Omental fat pad (tissue), 3 donors: ENCODE measurements at regions not wholly inside any gene's neighbourhood (a gene's known extent, or its start where the extent isn't known, plus 50 kb on each side); places are given as distances from the start of the nearest gene placed in this dataset.

Experiments used
- ATAC-seq: fragments of 150-250 bp; one replicate; pipeline ENCODE4 v1.9.1; 2016; ENCODE audit warnings: mild to moderate bottlenecking, moderate library complexity; ENCODE audit not compliant: low FRiP score
- DNase-seq: peaks from one replicate; pipeline ENCODE4 v3.0.0-alpha.2; 2019; ENCODE audit warnings: low spot score
- TF ChIP-seq, protein P1 (sequence below), 3 donors: fragments of 450-650 bp; IDR thresholded peaks; one replicate each; pipeline ENCODE4 v1.5.1; 2016 to 2017; ENCODE audit warnings: antibody characterized with exemption in 3 of 3, mild to moderate bottlenecking in 3 of 3, moderate library complexity in 2 of 3

GRCh38 chr1:95311762-95312161, 77.8 kb downstream of the RWDD3 start:
- no peak for ATAC-seq
- TF ChIP-seq, protein P1, sequence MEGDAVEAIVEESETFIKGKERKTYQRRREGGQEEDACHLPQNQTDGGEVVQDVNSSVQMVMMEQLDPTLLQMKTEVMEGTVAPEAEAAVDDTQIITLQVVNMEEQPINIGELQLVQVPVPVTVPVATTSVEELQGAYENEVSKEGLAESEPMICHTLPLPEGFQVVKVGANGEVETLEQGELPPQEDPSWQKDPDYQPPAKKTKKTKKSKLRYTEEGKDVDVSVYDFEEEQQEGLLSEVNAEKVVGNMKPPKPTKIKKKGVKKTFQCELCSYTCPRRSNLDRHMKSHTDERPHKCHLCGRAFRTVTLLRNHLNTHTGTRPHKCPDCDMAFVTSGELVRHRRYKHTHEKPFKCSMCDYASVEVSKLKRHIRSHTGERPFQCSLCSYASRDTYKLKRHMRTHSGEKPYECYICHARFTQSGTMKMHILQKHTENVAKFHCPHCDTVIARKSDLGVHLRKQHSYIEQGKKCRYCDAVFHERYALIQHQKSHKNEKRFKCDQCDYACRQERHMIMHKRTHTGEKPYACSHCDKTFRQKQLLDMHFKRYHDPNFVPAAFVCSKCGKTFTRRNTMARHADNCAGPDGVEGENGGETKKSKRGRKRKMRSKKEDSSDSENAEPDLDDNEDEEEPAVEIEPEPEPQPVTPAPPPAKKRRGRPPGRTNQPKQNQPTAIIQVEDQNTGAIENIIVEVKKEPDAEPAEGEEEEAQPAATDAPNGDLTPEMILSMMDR (IDR thresholded peaks at IDR 0.05), result no peak
- DNase-seq, result no peak

DNA sequence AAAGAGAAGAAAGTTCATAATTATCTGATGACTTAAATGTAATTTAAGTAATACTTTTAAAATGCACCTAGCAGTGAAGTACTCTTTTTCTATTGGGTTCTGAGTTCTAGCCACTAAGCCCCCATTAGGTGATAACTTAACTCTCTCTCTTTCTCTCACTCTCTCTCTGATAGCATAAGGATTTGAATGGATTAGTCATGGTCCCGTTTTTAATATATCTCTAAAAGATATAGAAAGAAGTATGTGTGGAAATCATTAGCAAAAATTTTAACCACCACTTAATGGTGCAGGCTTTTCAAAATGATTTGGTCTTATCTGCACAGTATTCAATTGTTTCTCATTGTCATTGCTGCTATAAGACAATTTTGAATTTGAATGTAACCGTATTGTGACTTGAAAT, 78.2 kb downstream of the RWDD3 start:
- DNase-seq (no peak), ATAC-seq (no peak)
- TF ChIP-seq, protein P1 (IDR thresholded peaks at IDR 0.05), result no peak

DNA sequence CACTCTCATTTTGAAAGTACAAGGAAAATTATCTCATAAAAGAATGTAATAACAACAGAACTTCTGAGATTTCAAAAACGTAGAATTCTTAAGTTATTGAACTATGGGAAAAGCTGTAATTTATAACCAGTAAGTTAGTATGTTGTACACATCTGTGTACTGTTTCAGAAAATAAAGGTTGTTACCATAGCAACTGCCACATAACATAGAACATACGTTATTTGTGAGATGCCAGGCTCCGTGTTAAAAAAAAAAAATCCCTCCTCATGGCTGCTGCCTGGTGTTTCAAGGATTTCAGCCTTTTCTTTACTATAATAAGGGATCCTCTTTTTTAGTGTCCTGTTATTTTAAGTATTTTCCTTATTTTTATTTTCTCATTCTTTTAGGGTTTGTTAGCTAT, 79.5 kb downstream of the RWDD3 start:
- TF ChIP-seq, protein P1 (IDR thresholded peaks at IDR 0.05), result no peak
- no peak for DNase-seq
- no peak for ATAC-seq

- DNase-seq, result no peak
- TF ChIP-seq, protein P1 (IDR thresholded peaks at IDR 0.05), result no peak
- no peak for ATAC-seq
Measured at GRCh38 chr1:95321531-95321930, 87.5 kb downstream of the RWDD3 start.

- ATAC-seq (no peak), DNase-seq (no peak)
- TF ChIP-seq, protein P1 (IDR thresholded peaks at IDR 0.05), result no peak
Measured at GRCh38 chr1:95323123-95323522, 89.1 kb downstream of the RWDD3 start.

DNA sequence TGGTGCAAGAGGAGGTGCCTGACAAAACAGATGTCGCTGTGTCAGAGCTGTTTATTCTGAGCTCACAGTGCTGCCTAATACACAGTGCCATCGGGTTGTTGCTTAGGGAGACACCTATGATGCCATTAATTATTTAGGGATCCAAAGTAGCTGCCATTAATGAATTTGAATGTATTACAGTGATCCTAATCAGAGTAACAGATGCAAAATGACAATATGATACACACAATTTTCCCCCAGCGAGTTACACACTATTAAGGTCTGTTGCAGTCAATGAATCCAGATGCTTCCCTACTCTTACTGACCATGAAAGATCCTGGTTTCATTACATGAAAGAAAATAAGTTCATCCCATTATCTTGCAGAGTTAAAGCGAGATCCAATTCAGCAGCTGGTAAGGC, 91.3 kb downstream of the RWDD3 start:
- DNase-seq (no peak), ATAC-seq (no peak)
- TF ChIP-seq, protein P1 (IDR thresholded peaks at IDR 0.05), result no peak

DNA sequence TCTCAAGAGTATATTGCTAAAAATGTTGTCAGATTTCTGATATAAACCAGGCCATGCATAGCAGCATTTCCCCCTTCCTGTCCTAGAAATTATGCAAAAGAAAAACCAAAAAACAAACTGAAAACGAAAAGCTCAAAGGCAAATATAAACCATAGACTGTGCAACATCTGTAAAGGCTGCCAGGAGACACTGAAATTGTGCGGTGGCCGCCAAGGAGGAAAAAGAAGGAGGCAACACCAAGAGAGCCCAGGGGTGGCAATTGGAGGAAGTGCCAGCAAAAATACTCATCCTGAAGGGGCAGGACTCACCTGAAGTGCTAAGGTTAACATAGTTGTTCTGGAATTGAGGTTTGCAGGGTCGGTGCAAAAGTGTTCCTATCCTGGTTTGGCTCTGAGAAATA, 92.0 kb downstream of the RWDD3 start:
- ATAC-seq (no peak), DNase-seq (no peak)
- TF ChIP-seq, protein P1 (IDR thresholded peaks at IDR 0.05), result no peak
